Muscle of arm (tissue), 1 donor: ENCODE measurements at regions not wholly inside any gene's neighbourhood (a gene's known extent, or its start where the extent isn't known, plus 50 kb on each side); places are given as distances from the start of the nearest gene placed in this dataset.
"Not testable (repeated sequence)": the region's sequence is repeated elsewhere in the genome, so short reads cannot be mapped to it uniquely, and the experiment has no call there.

Experiments
- DNase-seq: peaks from one replicate; pipeline ENCODE4 v3.0.0-alpha.2; 2013

DNA sequence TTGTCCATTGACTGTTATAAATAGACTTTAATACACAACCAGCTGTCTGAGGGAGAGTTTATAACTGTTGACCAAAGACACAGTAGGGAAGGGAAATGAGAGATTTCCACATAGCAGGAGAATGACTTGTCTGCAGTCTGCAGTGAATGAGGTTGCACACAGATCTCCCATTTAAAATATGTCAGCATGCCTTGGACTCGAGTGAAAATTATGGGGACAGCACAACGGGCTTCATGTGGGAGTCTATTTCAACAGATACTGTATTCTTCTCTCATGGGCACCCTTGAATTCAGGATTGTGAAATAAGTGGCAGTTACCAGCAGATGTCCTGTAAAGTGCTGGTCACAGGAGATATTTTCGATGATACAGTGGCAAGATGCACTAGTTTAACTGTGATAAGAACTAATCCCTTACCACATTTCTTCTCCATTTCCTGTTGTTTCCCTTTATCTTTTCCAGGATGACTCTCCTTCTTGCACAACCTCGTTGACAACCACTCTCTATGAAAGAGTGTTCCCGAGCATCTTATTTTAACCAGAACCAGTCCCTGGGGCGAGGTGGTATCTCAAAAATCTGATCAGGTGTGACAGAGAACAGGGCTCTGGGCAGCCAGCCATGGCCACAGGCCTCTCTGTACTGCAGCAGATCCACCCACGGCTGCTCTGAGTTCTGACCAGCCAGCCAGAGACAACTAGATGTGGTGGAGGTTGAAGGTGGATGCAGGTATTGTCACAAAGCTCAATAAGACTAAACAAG is 51.5 kb upstream of the MAP3K1 start:
- no peak for DNase-seq

- no peak for DNase-seq
These were observed 52.2 kb upstream of the MAP3K1 start for GRCh38 chr5:56763182-56763581.

DNA sequence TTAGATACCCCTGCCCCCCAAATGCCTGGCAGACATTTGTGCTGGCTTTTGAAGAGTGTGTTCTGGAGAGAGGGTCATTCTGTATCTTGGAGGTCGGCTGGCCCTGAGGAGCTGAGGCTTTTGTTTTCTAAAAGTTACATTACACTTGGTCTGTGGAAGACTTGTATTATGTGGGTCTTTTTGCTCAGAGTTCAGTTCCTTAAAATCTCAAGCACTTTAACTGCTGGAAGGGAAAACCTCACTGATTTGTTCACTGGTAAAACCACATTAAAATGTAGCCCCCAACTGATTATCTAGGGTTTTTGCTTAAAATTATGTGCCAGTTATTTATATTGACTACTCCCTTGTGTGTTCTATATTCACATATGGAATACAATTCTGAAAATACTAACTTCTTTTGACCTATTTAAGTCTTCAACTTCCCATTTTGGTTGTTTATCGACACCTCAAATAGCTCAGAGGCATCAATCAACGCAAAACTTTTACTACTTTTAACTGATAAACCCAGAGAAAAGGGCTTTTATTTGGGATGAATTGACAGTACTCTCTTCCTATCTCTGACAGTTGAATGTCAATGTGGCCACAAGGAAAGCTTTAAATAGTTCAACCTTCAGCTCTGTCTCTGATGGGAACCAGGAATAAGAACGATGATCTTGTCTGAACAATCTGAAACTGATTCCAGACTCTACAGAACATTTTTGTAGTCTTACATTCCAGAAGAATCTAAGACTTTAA is 54.0 kb upstream of the MAP3K1 start:
- no peak for DNase-seq

GRCh38 chr5:56760723-56761122 is 54.6 kb upstream of the MAP3K1 start:
- DNase-seq = no peak

- no peak for DNase-seq
These were observed 55.7 kb upstream of the MAP3K1 start for GRCh38 chr5:56759521-56760216.

DNA sequence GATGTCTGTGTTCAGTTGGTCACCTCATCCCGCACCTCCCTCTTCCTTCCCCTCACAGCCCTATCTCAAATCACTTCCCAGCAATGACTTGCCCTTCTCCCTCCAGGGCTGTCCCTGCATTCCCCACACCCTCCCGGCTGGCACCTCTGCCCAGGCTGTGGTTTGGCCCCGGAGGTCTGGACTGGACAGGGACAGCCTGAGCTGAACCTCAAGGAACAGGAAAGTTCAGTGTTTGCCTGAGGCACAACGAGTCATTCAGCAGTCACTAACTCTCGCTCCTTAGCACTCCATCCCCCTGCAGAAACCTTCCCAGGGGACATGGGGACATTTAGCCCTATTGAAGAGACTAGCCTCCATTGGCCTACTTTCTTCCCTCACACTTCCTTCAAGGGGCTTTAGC is 58.3 kb upstream of the MAP3K1 start:
- DNase-seq = no peak

DNA sequence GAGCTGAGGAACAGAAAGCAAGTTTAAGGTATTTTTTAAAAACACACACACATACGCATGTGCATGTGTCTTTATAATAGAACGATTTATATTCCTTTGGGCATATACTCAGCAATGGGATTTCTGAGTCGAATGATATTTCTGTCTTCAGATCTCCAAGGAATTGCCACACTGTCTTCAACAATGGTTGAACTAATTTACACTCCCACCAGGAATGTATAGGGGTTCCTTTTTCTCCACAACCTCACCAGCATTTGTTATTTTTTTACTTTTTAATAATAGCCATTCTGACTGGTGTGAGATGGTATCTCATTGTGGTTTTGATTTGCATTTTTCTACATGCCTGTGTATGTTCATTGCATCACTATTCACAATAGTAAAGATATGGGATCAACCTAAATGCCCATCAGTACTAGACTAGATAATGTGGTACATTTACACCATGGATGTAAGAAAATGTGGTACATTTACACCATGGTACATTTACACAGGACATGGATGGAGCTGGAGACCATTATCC is 60.3 kb upstream of the MAP3K1 start:
- DNase-seq = no peak

GRCh38 chr5:56753588-56753987 is 61.8 kb upstream of the MAP3K1 start:
- DNase-seq = not testable (repeated sequence)

DNA sequence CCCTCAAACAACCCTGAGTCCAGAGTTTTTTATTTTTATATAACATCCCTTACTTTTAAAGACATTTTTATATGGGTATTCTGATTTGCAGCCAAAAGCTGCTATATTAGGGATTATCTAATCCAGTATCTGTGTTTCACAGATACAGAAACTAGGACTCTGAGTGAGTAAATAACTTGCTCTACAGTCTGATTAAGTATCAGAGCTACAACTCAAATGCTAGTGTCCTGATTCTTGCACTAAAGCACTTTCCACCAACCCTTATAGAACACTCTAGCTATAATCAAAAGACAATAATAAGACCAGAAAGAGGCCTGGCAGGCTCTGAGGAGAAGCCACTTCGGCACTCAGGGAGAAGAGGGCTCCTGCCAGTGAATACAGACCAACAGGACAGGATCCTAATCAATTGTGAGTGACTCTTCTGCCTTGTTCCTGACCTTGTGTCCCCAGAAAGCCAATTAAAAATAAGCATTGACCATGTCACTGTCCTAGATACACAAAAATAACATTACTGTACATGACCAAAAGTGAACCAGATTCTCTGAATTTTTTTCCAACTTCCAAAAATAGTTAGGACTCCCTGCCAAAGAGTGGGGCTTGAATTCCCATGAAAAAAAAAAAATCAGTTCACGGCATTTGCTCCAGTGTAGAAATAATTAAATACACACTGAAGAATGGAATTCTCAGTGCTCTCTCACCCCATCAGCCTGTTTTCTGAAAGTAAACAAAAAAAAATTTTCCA is 63.6 kb upstream of the MAP3K1 start:
- DNase-seq = no peak

DNA sequence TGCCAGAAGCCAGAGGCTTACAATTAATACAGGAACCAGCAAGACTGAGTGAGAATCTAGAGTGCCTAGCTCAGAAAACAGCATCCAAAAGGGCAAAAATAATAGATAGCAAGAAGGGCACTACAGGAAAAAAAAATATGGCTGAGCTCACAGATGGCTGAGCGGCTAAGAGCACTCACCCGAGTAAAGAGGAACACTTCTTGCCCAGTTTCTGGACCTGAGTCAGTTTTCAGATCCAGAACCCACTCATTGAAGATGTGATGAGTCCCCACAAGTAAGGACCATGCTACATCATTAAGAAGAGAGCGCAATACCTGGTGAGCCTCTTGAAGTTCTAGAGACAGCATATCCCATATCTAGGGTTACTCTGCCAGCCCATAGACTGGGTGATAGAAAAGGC is 65.5 kb upstream of the MAP3K1 start:
- DNase-seq = no peak

DNA sequence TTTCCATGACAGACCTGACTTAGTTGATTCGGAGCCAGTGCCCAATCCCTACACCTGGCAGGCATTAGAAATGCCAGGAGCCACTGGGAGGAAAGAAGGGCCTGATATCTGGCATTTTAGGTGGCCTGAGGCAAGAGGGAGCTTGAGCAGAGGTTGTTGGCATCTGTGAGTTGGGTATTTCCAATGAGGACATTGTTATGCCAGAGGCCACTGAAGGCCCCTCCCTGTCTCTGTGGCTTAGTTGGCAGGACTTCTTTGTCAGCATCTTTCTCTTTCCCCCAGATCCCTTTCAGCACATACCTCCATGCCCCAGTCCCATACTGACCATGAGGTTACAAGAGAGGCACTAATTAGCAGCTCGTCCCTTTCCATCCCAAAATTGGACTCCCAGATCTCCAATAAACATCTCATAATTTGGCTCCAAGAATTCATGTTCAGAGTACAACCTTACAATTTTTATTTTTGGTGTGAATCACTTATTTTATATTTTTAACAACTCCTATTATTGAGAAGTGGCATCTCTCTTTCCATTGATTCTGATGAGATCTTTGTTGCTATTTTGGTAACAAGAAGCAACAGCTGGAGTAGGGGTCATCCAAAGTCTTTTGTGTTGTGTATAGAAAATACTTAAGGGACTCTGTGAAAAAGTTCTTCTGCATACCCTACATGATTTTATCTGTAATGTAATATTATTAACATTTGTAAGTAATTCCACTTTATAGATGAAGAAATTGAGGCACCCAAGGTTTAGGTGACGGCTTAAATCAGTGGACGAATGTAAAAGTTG is 68.6 kb upstream of the MAP3K1 start:
- peak; percentile 41 for DNase-seq

DNA sequence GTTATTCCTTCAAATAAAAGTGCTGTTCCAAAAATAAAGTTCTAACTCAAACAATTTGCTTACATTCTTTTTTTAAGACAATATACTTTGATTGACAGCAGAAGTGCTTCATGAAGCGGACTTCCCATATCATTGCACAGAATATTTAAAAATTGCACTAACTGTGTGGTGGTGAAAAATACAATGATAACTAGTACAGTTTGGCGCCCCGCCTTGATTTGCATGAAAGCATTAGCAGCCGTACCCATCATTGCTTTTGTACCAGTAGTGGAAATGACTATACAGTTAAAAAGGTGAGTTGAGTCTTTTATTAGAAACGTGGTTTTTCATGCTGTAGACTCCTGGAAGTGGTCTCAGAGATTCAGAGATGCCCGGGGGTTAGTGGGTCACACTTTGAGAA is 69.5 kb upstream of the MAP3K1 start:
- DNase-seq = no peak

DNA sequence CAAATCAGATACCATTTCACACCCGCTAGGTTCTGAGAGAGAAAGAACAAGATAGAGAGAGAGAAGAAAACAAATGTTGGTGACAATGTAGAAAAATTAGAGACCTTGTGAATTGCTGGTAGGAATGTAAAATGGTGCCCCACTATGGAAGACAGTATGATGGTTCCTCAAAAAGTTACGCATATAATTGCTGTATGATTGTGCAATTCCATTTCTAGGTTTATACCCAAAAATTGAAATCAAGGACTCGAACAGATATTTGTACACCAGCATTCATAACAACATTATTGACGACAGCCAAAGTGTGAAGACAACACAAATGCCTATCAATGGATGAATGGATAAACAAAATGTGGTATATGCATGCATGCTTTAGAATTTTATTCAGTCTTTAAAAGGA is 74.5 kb upstream of the MAP3K1 start:
- DNase-seq = no peak

DNA sequence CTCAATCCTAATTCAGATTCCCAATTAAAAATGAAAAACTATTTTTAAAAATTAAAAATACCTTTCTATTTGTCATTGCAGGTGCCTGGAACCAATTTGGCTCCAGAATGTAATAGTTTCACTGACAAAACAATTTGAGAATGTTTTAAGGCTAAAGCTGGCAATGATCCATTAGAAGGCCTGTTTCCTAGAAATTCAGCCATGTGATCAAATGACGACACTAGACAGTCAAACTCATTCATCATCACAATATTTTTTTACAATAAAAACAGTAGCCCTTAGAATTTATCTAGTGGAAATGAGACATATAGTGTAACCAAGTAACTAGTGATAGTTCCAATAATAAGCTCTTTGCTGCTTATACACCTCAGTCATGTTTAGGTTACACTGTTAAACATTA is 75.4 kb upstream of the MAP3K1 start:
- DNase-seq = no peak

- DNase-seq = no peak
These were observed 77.3 kb upstream of the MAP3K1 start for GRCh38 chr5:56737951-56738606.

DNA sequence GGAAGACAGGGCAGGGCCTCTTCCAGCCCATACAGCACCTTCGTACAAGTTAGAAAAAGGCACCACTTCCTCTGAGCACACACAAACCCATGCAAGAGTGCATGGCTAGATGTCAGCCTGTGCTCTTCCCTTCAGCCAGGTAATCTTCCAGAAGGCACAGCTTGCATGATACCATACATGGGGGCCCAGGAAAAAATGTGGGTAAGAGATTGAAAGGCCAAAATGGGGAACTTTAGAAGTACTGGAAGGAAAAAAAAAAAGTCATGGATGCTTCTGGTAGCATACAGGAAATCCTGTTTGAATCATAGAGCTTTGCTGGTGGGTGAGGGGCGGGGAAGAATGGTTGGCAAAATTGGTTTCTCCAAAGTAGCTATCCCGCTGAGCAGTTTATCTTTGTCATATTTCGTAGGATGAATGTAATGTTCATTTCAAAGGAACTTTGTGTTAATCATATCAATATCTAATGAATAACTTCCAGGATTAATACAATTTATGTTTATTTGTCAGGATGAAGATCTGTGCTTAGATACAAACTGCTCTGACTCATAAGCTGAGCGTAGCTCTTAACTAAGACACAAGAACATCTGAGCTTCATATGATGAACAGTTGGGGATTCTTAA is 78.2 kb upstream of the MAP3K1 start:
- no peak for DNase-seq

GRCh38 chr5:56735849-56736641 is 79.3 kb upstream of the MAP3K1 start:
- DNase-seq = no peak

GRCh38 chr5:56734091-56734694 is 81.2 kb upstream of the MAP3K1 start:
- DNase-seq = no peak

- no peak for DNase-seq
These were observed 81.8 kb upstream of the MAP3K1 start for GRCh38 chr5:56733580-56733979.
